ENCODE measurements at regions not wholly inside any gene's neighbourhood (a gene's known extent, or its start where the extent isn't known, plus 50 kb on each side); places are given as distances from the start of the nearest gene placed in this dataset.
"Not testable (repeated sequence)": the region's sequence is repeated elsewhere in the genome, so short reads cannot be mapped to it uniquely, and the experiment has no call there.

GRCh38 chr3:170805296-170805695 lies 64.7 kb downstream of the RPL22L1 start:
- H4K5ac ChIP-seq (ENCODE audit: insufficient read length, low read depth, low read length); H4K20me1 ChIP-seq (replicated peaks in 1 of 2; ENCODE audit: control insufficient read depth in 1 of 2, insufficient read depth in 2 of 2, low read length in 2 of 2); H2AFZ ChIP-seq (ENCODE audit: low read length); H2BK120ac ChIP-seq (replicated peaks; ENCODE audit: low read depth, low read length); H3K4me3 ChIP-seq (ENCODE audit: extremely low read depth in 1 of 4, insufficient read depth in 2 of 4, low read depth in 3 of 4, low read length in 4 of 4); H3K9me3 ChIP-seq (ENCODE audit: insufficient read depth in 2 of 2, low read depth in 1 of 2, low read length in 1 of 2); H3K14ac ChIP-seq (ENCODE audit: insufficient read length); H3K4me2 ChIP-seq (ENCODE audit: insufficient read depth in 1 of 2, low read depth in 2 of 2, low read length in 2 of 2); H2BK15ac ChIP-seq (ENCODE audit: low read length); H4K8ac ChIP-seq (ENCODE audit: extremely low read depth, insufficient read depth, low read length); H3K4ac ChIP-seq (replicated peaks; ENCODE audit: insufficient read length, low read depth, low read length); H3K23ac ChIP-seq (ENCODE audit: insufficient read length); H3K23me2 ChIP-seq (ENCODE audit: low read depth, low read length); H4K91ac ChIP-seq (replicated peaks; ENCODE audit: insufficient read length, low read length); H2BK12ac ChIP-seq (ENCODE audit: low read depth, low read length); H3K27ac ChIP-seq (ENCODE audit: low read depth, low read length); H3K9ac ChIP-seq (replicated peaks in 1 of 4; ENCODE audit: extremely low read depth in 1 of 4, low read depth in 3 of 4, low read length in 3 of 4); H3K18ac ChIP-seq (ENCODE audit: extremely low read depth, low read length); H2BK20ac ChIP-seq (ENCODE audit: low read length); H2BK5ac ChIP-seq (ENCODE audit: low read depth, low read length); FAIRE-seq; H3K79me1 ChIP-seq (ENCODE audit: low read depth, low read length); H3K27me3 ChIP-seq (replicated peaks in 1 of 4; ENCODE audit: control insufficient read depth in 3 of 4, extremely low read depth in 1 of 4, insufficient read depth in 3 of 4, low read length in 3 of 4); POLR2A ChIA-PET (ENCODE audit: partially characterized antibody); H3K56ac ChIP-seq (replicated peaks; ENCODE audit: insufficient read length, low read depth, low read length); H3K79me2 ChIP-seq (ENCODE audit: control insufficient read depth in 1 of 2, insufficient read depth in 2 of 2, low read length in 2 of 2); H3K36me3 ChIP-seq (ENCODE audit: control insufficient read depth in 2 of 4, insufficient read depth in 4 of 4, low read length in 3 of 4); H2AK5ac ChIP-seq (ENCODE audit: low read depth, low read length); DNase-seq (ENCODE audit: low read depth in 1 of 2, low spot score in 2 of 2); H3K4me1 ChIP-seq (replicated peaks in 1 of 4; ENCODE audit: control insufficient read depth in 3 of 4, insufficient read depth in 4 of 4, low read length in 3 of 4): not testable (repeated sequence)
- WGBS, 2 experiments (ENCODE audit: extremely low coverage in 1 of 2, insufficient coverage in 1 of 2, insufficient read length in 1 of 2, insufficient replicate concordance in 2 of 2, low coverage in 1 of 2, low lambda C conversion rate in 2 of 2, missing lambda C conversion rate in 1 of 2): 95% methylated on average over 1 of the region's 1 CpG; no CpG with 5 or more reads in 1 of the 2 experiments
- CTCF ChIA-PET (ENCODE audit: partially characterized antibody): interaction anchor here (0.9 kb wide), 1 partner anchor 481 kb away, joined by 3 read pairs; no protein-coding TSS in a partner anchor

- H3K79me2 ChIP-seq (ENCODE audit: control insufficient read depth in 1 of 2, insufficient read depth in 2 of 2, low read length in 2 of 2); H4K91ac ChIP-seq (replicated peaks; ENCODE audit: insufficient read length, low read length); DNase-seq (ENCODE audit: low read depth in 1 of 2, low spot score in 2 of 2); H3K23ac ChIP-seq (ENCODE audit: insufficient read length); H2AK5ac ChIP-seq (ENCODE audit: low read depth, low read length); H3K9ac ChIP-seq (replicated peaks in 1 of 4; ENCODE audit: extremely low read depth in 1 of 4, low read depth in 3 of 4, low read length in 3 of 4); H3K36me3 ChIP-seq (ENCODE audit: control insufficient read depth in 2 of 4, insufficient read depth in 4 of 4, low read length in 3 of 4); H2AFZ ChIP-seq (ENCODE audit: low read length); H2BK120ac ChIP-seq (replicated peaks; ENCODE audit: low read depth, low read length); FAIRE-seq; H2BK5ac ChIP-seq (ENCODE audit: low read depth, low read length); H4K20me1 ChIP-seq (replicated peaks in 1 of 2; ENCODE audit: control insufficient read depth in 1 of 2, insufficient read depth in 2 of 2, low read length in 2 of 2); H3K79me1 ChIP-seq (ENCODE audit: low read depth, low read length); H3K4ac ChIP-seq (replicated peaks; ENCODE audit: insufficient read length, low read depth, low read length); H3K18ac ChIP-seq (ENCODE audit: extremely low read depth, low read length); H3K14ac ChIP-seq (ENCODE audit: insufficient read length); H2BK15ac ChIP-seq (ENCODE audit: low read length); H3K4me2 ChIP-seq (ENCODE audit: insufficient read depth in 1 of 2, low read depth in 2 of 2, low read length in 2 of 2); H4K8ac ChIP-seq (ENCODE audit: extremely low read depth, insufficient read depth, low read length); H3K27me3 ChIP-seq (replicated peaks in 1 of 4; ENCODE audit: control insufficient read depth in 3 of 4, extremely low read depth in 1 of 4, insufficient read depth in 3 of 4, low read length in 3 of 4); H3K4me1 ChIP-seq (replicated peaks in 1 of 4; ENCODE audit: control insufficient read depth in 3 of 4, insufficient read depth in 4 of 4, low read length in 3 of 4); H3K56ac ChIP-seq (replicated peaks; ENCODE audit: insufficient read length, low read depth, low read length); H2BK12ac ChIP-seq (ENCODE audit: low read depth, low read length); POLR2A ChIA-PET (ENCODE audit: partially characterized antibody); H3K9me3 ChIP-seq (ENCODE audit: insufficient read depth in 2 of 2, low read depth in 1 of 2, low read length in 1 of 2); H3K27ac ChIP-seq (ENCODE audit: low read depth, low read length); H3K23me2 ChIP-seq (ENCODE audit: low read depth, low read length); H4K5ac ChIP-seq (ENCODE audit: insufficient read length, low read depth, low read length); H2BK20ac ChIP-seq (ENCODE audit: low read length); H3K4me3 ChIP-seq (ENCODE audit: extremely low read depth in 1 of 4, insufficient read depth in 2 of 4, low read depth in 3 of 4, low read length in 4 of 4): not testable (repeated sequence)
- 92% methylated on average over 1 of the region's 1 CpG; no CpG with 5 or more reads in 1 of the 2 experiments for WGBS, 2 experiments (ENCODE audit: extremely low coverage in 1 of 2, insufficient coverage in 1 of 2, insufficient read length in 1 of 2, insufficient replicate concordance in 2 of 2, low coverage in 1 of 2, low lambda C conversion rate in 2 of 2, missing lambda C conversion rate in 1 of 2)
- CTCF ChIA-PET (ENCODE audit: partially characterized antibody): interaction anchor here (0.9 to 3.1 kb wide), 2 partner anchors 8 to 481 kb away, joined by 3 to 24 read pairs; no protein-coding TSS in a partner anchor
Observed at GRCh38 chr3:170804634-170805033, 65.4 kb downstream of the RPL22L1 start.
